ENCODE measurements at regions not wholly inside any gene's neighbourhood (a gene's known extent, or its start where the extent isn't known, plus 50 kb on each side); places are given as distances from the start of the nearest gene placed in this dataset.
A peak's percentile ranks its signal among the peaks of the same experiment; 100 is the strongest.

DNA sequence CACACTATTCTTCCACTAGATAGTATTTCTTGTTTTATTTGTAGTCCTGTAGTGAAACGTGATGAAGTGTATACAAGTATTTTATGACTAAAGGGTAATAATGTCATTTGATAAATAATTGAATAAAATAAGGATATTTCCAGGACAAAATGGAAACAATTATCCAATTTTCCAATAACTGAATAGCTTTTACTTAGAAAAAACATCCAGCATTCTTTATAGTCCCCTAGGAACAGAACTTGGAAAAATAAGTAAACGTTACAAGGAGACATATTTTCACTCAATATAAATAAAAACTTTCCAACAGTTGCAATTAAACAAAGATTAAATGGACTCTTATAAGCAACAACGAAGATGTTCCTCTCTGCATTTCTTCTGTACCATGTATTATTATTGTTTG lies 566.0 kb downstream of the TMA16 start (continued):
- TF ChIP-seq, protein P1, sequence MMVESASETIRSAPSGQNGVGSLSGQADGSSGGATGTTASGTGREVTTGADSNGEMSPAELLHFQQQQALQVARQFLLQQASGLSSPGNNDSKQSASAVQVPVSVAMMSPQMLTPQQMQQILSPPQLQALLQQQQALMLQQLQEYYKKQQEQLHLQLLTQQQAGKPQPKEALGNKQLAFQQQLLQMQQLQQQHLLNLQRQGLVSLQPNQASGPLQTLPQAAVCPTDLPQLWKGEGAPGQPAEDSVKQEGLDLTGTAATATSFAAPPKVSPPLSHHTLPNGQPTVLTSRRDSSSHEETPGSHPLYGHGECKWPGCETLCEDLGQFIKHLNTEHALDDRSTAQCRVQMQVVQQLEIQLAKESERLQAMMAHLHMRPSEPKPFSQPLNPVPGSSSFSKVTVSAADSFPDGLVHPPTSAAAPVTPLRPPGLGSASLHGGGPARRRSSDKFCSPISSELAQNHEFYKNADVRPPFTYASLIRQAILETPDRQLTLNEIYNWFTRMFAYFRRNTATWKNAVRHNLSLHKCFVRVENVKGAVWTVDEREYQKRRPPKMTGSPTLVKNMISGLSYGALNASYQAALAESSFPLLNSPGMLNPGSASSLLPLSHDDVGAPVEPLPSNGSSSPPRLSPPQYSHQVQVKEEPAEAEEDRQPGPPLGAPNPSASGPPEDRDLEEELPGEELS (CRISPR knock-in tag; IDR thresholded peaks at IDR 0.05), result no peak
- TF ChIP-seq ATF1 (CRISPR knock-in tag; IDR thresholded peaks at IDR 0.05), result no peak

- ChIA-PET POLR2A (no interaction called here), CTCF (no interaction called here)
- H3K4me1 Mint-ChIP-seq, result peaks cover 5% of the 10 kb centered on the region
- DNase-seq (ENCODE audit: low spot score), result no peak
- H3K27ac Mint-ChIP-seq, result no peak overlapping the region
- TF ChIP-seq EMX1 (CRISPR knock-in tag; IDR thresholded peaks at IDR 0.05) (no peak), ELF4 (CRISPR knock-in tag; IDR thresholded peaks at IDR 0.05; ENCODE audit: low read depth) (no peak), TCF7 (CRISPR knock-in tag; IDR thresholded peaks at IDR 0.05; ENCODE audit: low read depth) (no peak), ZBTB21 (CRISPR knock-in tag; IDR thresholded peaks at IDR 0.05; ENCODE audit: borderline replicate concordance) (no peak), FOXP1 (CRISPR knock-in tag; IDR thresholded peaks at IDR 0.05; ENCODE audit: borderline replicate concordance) (no peak), CREB1 (CRISPR knock-in tag; IDR thresholded peaks at IDR 0.05) (no peak), SOX15 (CRISPR knock-in tag; IDR thresholded peaks at IDR 0.05) (no peak)
- TF ChIP-seq, protein P2, sequence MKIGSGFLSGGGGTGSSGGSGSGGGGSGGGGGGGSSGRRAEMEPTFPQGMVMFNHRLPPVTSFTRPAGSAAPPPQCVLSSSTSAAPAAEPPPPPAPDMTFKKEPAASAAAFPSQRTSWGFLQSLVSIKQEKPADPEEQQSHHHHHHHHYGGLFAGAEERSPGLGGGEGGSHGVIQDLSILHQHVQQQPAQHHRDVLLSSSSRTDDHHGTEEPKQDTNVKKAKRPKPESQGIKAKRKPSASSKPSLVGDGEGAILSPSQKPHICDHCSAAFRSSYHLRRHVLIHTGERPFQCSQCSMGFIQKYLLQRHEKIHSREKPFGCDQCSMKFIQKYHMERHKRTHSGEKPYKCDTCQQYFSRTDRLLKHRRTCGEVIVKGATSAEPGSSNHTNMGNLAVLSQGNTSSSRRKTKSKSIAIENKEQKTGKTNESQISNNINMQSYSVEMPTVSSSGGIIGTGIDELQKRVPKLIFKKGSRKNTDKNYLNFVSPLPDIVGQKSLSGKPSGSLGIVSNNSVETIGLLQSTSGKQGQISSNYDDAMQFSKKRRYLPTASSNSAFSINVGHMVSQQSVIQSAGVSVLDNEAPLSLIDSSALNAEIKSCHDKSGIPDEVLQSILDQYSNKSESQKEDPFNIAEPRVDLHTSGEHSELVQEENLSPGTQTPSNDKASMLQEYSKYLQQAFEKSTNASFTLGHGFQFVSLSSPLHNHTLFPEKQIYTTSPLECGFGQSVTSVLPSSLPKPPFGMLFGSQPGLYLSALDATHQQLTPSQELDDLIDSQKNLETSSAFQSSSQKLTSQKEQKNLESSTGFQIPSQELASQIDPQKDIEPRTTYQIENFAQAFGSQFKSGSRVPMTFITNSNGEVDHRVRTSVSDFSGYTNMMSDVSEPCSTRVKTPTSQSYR (CRISPR knock-in tag; IDR thresholded peaks at IDR 0.05), result no peak
- peaks cover 42% of the 10 kb centered on the region for H3K36me3 Mint-ChIP-seq
- H3K27me3 Mint-ChIP-seq (ENCODE audit: low read depth), result no peaks in the 10 kb centered on the region
- ATAC-seq, result no peak
- no peak overlapping the region for H3K4me3 Mint-ChIP-seq
- peaks cover 60% of the 10 kb centered on the region for H3K9me3 Mint-ChIP-seq
These were observed 573.9 kb downstream of the TMA16 start for GRCh38 chr4:164068392-164068791.

DNA sequence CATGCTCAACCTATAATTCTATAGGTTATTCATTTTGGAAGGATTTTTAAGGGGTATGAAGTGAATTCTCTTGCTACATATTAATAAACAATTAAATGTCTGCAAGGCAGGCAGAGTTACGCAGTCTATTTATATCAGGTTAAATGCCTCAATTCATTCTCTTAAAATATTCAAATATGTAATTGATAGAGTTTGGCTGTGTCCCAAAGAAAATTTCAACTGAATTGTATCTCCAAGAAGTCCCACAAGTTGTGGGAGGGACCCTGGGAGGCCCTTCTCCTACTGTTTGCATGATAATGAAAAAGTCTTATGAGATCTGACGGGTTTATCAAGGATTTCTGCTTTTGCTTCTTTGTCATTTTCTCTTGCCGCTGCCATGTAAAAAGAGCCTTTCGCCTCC lies 576.1 kb downstream of the TMA16 start:
- Mint-ChIP-seq H3K27me3 (ENCODE audit: low read depth) (no peaks in the 10 kb centered on the region), H3K36me3 (peaks cover 36% of the 10 kb centered on the region)
- no peak for TF ChIP-seq ZBTB21 (CRISPR knock-in tag; IDR thresholded peaks at IDR 0.05; ENCODE audit: borderline replicate concordance)
- no peak for TF ChIP-seq SMAD3 (CRISPR knock-in tag; IDR thresholded peaks at IDR 0.05; ENCODE audit: borderline replicate concordance)
- no peak for TF ChIP-seq CREB1 (CRISPR knock-in tag; IDR thresholded peaks at IDR 0.05)
- no peak for TF ChIP-seq ZNF396 (CRISPR knock-in tag; IDR thresholded peaks at IDR 0.05; ENCODE audit: borderline replicate concordance)
- TF ChIP-seq, protein P3, sequence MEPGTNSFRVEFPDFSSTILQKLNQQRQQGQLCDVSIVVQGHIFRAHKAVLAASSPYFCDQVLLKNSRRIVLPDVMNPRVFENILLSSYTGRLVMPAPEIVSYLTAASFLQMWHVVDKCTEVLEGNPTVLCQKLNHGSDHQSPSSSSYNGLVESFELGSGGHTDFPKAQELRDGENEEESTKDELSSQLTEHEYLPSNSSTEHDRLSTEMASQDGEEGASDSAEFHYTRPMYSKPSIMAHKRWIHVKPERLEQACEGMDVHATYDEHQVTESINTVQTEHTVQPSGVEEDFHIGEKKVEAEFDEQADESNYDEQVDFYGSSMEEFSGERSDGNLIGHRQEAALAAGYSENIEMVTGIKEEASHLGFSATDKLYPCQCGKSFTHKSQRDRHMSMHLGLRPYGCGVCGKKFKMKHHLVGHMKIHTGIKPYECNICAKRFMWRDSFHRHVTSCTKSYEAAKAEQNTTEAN (CRISPR knock-in tag; IDR thresholded peaks at IDR 0.05), result no peak
- TF ChIP-seq TCF7 (CRISPR knock-in tag; IDR thresholded peaks at IDR 0.05; ENCODE audit: low read depth), result no peak
- no peak for TF ChIP-seq NFATC4 (CRISPR knock-in tag; IDR thresholded peaks at IDR 0.05)

GRCh38 chr4:164081371-164081770 lies 586.9 kb downstream of the TMA16 start:
- H3K9me3 Mint-ChIP-seq, result peaks cover 13% of the 10 kb centered on the region
- no peak overlapping the region for H3K4me3 Mint-ChIP-seq
- CTCF ChIA-PET, result no interaction called here
- DNase-seq (ENCODE audit: low spot score) (no peak), ATAC-seq (peak; percentile 63)
- no peaks in the 10 kb centered on the region for H3K27me3 Mint-ChIP-seq (ENCODE audit: low read depth)
- 0 out of 2 replicates have a peak, but pooled peaks cover 3% of the 10 kb centered on the region for H3K36me3 Mint-ChIP-seq
- H3K4me1 Mint-ChIP-seq, result peaks cover 4% of the 10 kb centered on the region; the same call in 1 of the 2 replicates
- POLR2A ChIA-PET, result no interaction called here
- H3K27ac Mint-ChIP-seq, result 0 out of 2 replicates have a peak overlapping the region, but pooled peaks have one; percentile 20
- TF ChIP-seq TEAD4 (CRISPR knock-in tag; IDR thresholded peaks at IDR 0.05), result no peak
- TF ChIP-seq, protein P1 (CRISPR knock-in tag; IDR thresholded peaks at IDR 0.05), result no peak
- TF ChIP-seq, protein P4, sequence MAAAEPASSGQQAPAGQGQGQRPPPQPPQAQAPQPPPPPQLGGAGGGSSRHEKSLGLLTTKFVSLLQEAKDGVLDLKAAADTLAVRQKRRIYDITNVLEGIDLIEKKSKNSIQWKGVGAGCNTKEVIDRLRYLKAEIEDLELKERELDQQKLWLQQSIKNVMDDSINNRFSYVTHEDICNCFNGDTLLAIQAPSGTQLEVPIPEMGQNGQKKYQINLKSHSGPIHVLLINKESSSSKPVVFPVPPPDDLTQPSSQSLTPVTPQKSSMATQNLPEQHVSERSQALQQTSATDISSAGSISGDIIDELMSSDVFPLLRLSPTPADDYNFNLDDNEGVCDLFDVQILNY (CRISPR knock-in tag; IDR thresholded peaks at IDR 0.05), result no peak
- no peak for TF ChIP-seq ZNF416 (CRISPR knock-in tag; IDR thresholded peaks at IDR 0.05)
- no peak for TF ChIP-seq FOXJ3 (CRISPR knock-in tag; IDR thresholded peaks at IDR 0.05; ENCODE audit: borderline replicate concordance)
- no peak for TF ChIP-seq SMAD4 (CRISPR knock-in tag; IDR thresholded peaks at IDR 0.05)
- TF ChIP-seq IRF2 (CRISPR knock-in tag; IDR thresholded peaks at IDR 0.05; ENCODE audit: borderline replicate concordance, low read depth), result no peak
- TF ChIP-seq MXD4 (CRISPR knock-in tag; IDR thresholded peaks at IDR 0.05; ENCODE audit: borderline replicate concordance), result no peak
- TF ChIP-seq KAT7 (CRISPR knock-in tag; IDR thresholded peaks at IDR 0.05; ENCODE audit: borderline replicate concordance), result no peak
- no peak for TF ChIP-seq ZNF317 (CRISPR knock-in tag; IDR thresholded peaks at IDR 0.05; ENCODE audit: borderline replicate concordance, low read depth)

More for the DNA sequence above, 576.1 kb downstream of the TMA16 start:
- DNase-seq (ENCODE audit: low spot score) (no peak), ATAC-seq (no peak)
- H3K4me1 Mint-ChIP-seq, result peaks cover 5% of the 10 kb centered on the region
- ChIA-PET CTCF (no interaction called here), POLR2A (no interaction called here)
- H3K4me3 Mint-ChIP-seq, result no peak overlapping the region
- H3K27ac Mint-ChIP-seq, result no peak overlapping the region
- peaks cover 50% of the 10 kb centered on the region for H3K9me3 Mint-ChIP-seq

Measured in WTC11 (cell line).